HEK293 (cell line): ENCODE measurements at regions not wholly inside any gene's neighbourhood (a gene's known extent, or its start where the extent isn't known, plus 50 kb on each side); places are given as distances from the start of the nearest gene placed in this dataset.

Experiments used
- CTCF ChIA-PET: fragments of 350-600 bp; formaldehyde crosslinking; extraction: SDS; loops from one replicate; lab custom pipeline; 2021; ENCODE audit warnings: antibody characterized with exemption; lab: Yijun Ruan, JAX
- POLR2A ChIA-PET: fragments of 300-600 bp; formaldehyde crosslinking; extraction: SDS; loops from one replicate; lab custom pipeline; 2020; ENCODE audit warnings: antibody characterized with exemption, inconsistent platforms; lab: Yijun Ruan, JAX
- H3K27ac ChIP-seq: fragments of 200-500 bp; sonication (Bioruptor generic); 2 replicates; pipeline ENCODE4 v1.5.1; 2014; ENCODE audit warnings: low read depth, low read length, control low read depth, inconsistent platforms; ENCODE audit errors: extremely low read depth
- H3K36me3 ChIP-seq, 2 experiments: fragments of 200-500 bp in 1 of 2; sonication (Bioruptor generic) in 1 of 2; 1 replicate in 1 of 2; 2 replicates in 1 of 2; pipeline ENCODE4 v1.5.1; 2014 to 2017; ENCODE audit warnings: inconsistent platforms in 2 of 2, low read length in 2 of 2; ENCODE audit not compliant: control insufficient read depth in 2 of 2, insufficient read depth in 1 of 2
- H3K4me1 ChIP-seq: fragments of 200-500 bp; sonication (Bioruptor generic); 2 replicates; pipeline ENCODE4 v1.5.1; 2014; ENCODE audit warnings: mild to moderate bottlenecking, low read length, inconsistent platforms; ENCODE audit not compliant: control insufficient read depth, insufficient read depth
- H3K4me3 ChIP-seq: 2 replicates; pipeline ENCODE4 v1.5.1; 2011; ENCODE audit warnings: low read depth, mild to moderate bottlenecking, control low read depth, low read length, moderate library complexity
- H3K9me3 ChIP-seq: fragments of 200-500 bp; sonication (Bioruptor generic); 2 replicates; pipeline ENCODE4 v1.5.1; 2014; ENCODE audit warnings: low read depth, low read length, inconsistent platforms; ENCODE audit not compliant: control insufficient read depth, insufficient read depth
- GLI2 ChIP-seq: fragments of 450-650 bp; formaldehyde crosslinking; IDR thresholded peaks from 2 replicates; pipeline ENCODE4; 2017; ENCODE audit warnings: missing biosample characterization, missing genetic modification characterization, low read depth, borderline replicate concordance
- GLI4 ChIP-seq: fragments of 450-650 bp; formaldehyde crosslinking; IDR thresholded peaks from 2 replicates; pipeline ENCODE4 v1.5.1; 2016; ENCODE audit warnings: missing biosample characterization, missing genetic modification characterization
- HOXA7 ChIP-seq: sonication (generic); formaldehyde crosslinking; IDR thresholded peaks from 2 replicates; pipeline ENCODE4 v1.8.1; 2022; ENCODE audit warnings: missing genetic modification reagents, borderline replicate concordance
- KLF8 ChIP-seq: fragments of 450-650 bp; formaldehyde crosslinking; IDR thresholded peaks from 2 replicates; pipeline ENCODE4 v1.5.1; 2016; ENCODE audit warnings: missing biosample characterization, missing genetic modification characterization
- OSR2 ChIP-seq: fragments of 450-650 bp; formaldehyde crosslinking; IDR thresholded peaks from 2 replicates; pipeline ENCODE4 v1.5.1; 2016; ENCODE audit warnings: missing biosample characterization, missing genetic modification characterization
- SETDB1 ChIP-seq: IDR thresholded peaks from one replicate; pipeline ENCODE4 v1.6.1; 2017; ENCODE audit warnings: mild to moderate bottlenecking, low read length, moderate library complexity, mixed read lengths; ENCODE audit not compliant: insufficient read length
- SP3 ChIP-seq: fragments of 450-650 bp; formaldehyde crosslinking; IDR thresholded peaks from 2 replicates; pipeline ENCODE4 v1.5.1; 2016; ENCODE audit warnings: missing biosample characterization, missing genetic modification characterization
- TRIM28 ChIP-seq: IDR thresholded peaks from 2 replicates; pipeline ENCODE4 v1.6.1; 2011; ENCODE audit warnings: low read length, control low read depth, borderline replicate concordance
- ZBTB49 ChIP-seq: fragments of 450-650 bp; formaldehyde crosslinking; IDR thresholded peaks from 2 replicates; pipeline ENCODE4 v1.5.1; 2016; ENCODE audit warnings: missing biosample characterization, missing genetic modification characterization, low read depth
- ZNF114 ChIP-seq: fragments of 450-650 bp; formaldehyde crosslinking; IDR thresholded peaks from 2 replicates; pipeline ENCODE4 v1.5.0; 2017; ENCODE audit warnings: missing biosample characterization, missing genetic modification characterization
- ZNF140 ChIP-seq: fragments of 450-650 bp; formaldehyde crosslinking; IDR thresholded peaks from 2 replicates; pipeline ENCODE4 v1.5.1; 2016; ENCODE audit warnings: missing biosample characterization, missing genetic modification characterization
- ZNF175 ChIP-seq: fragments of 450-650 bp; formaldehyde crosslinking; IDR thresholded peaks from 2 replicates; pipeline ENCODE4 v1.5.1; 2016; ENCODE audit warnings: missing biosample characterization, missing genetic modification characterization
- ZNF18 ChIP-seq: fragments of 450-650 bp; formaldehyde crosslinking; IDR thresholded peaks from 2 replicates; pipeline ENCODE4 v1.5.1; 2016; ENCODE audit warnings: missing biosample characterization, missing genetic modification characterization
- ZNF2 ChIP-seq: fragments of 450-650 bp; formaldehyde crosslinking; IDR thresholded peaks from 2 replicates; pipeline ENCODE4 v1.5.1; 2016; ENCODE audit warnings: missing biosample characterization, missing genetic modification characterization
- ZNF292 ChIP-seq: fragments of 450-650 bp; formaldehyde crosslinking; IDR thresholded peaks from 2 replicates; pipeline ENCODE4 v1.5.1; 2016; ENCODE audit warnings: low read depth, missing biosample characterization, missing genetic modification characterization, borderline replicate concordance
- ZNF426 ChIP-seq: fragments of 450-650 bp; formaldehyde crosslinking; IDR thresholded peaks from 2 replicates; pipeline ENCODE4 v1.5.1; 2017; ENCODE audit warnings: missing biosample characterization, missing genetic modification characterization, mild to moderate bottlenecking, inconsistent platforms, moderate library complexity
- ZNF433 ChIP-seq: fragments of 450-650 bp; formaldehyde crosslinking; IDR thresholded peaks from 2 replicates; pipeline ENCODE4 v1.5.1; 2016; ENCODE audit warnings: missing biosample characterization, missing genetic modification characterization, low read depth
- ZNF837 ChIP-seq: fragments of 450-650 bp; formaldehyde crosslinking; IDR thresholded peaks from 2 replicates; pipeline ENCODE4 v1.5.1; 2016; ENCODE audit warnings: missing biosample characterization, missing genetic modification characterization

GRCh38 chr4:83819582-83819981 lies 283.7 kb downstream of the GPAT3 start:
- Histone ChIP-seq H3K4me3 (no peak overlapping the region), H3K4me1 (no peaks in the 10 kb centered on the region), H3K9me3 (no peaks in the 10 kb centered on the region), H3K36me3 (no peaks in the 10 kb centered on the region), H3K27ac (no peak overlapping the region)
- TF ChIP-seq TRIM28 (0 out of 2 replicates have a peak, but pooled peaks have one; percentile 17), KLF8 (tag by site-specific recombination) (no peak), SP3 (tag by site-specific recombination) (no peak), GLI4 (tag by site-specific recombination) (no peak), ZNF2 (tag by site-specific recombination) (no peak), SETDB1 (peak; percentile 93), ZNF837 (tag by site-specific recombination) (no peak)
- ChIA-PET POLR2A (no interaction called here), CTCF (no interaction called here)

GRCh38 chr4:83810428-83810827 lies 274.5 kb downstream of the GPAT3 start:
- Histone ChIP-seq H3K36me3 (no peaks in the 10 kb centered on the region), H3K4me3 (no peak overlapping the region), H3K27ac (no peak overlapping the region), H3K4me1 (no peaks in the 10 kb centered on the region), H3K9me3 (no peaks in the 10 kb centered on the region)
- TF ChIP-seq ZBTB49 (tag by site-specific recombination) = no peak
- TF ChIP-seq HOXA7 = no peak
- no peak for TF ChIP-seq ZNF426 (tag by site-specific recombination)
- no peak for TF ChIP-seq ZNF175 (tag by site-specific recombination)
- no peak for TF ChIP-seq ZNF114 (tag by site-specific recombination)
- no peak for TF ChIP-seq ZNF433 (tag by site-specific recombination)
- TF ChIP-seq ZNF140 = no peak
- no peak for TF ChIP-seq GLI2
- TF ChIP-seq ZNF292 = no peak
- no peak for TF ChIP-seq ZNF18
- CTCF ChIA-PET = no interaction called here
- POLR2A ChIA-PET = no interaction called here

- H3K4me1 ChIP-seq = no peaks in the 10 kb centered on the region
- no peak overlapping the region for H3K4me3 ChIP-seq
- H3K36me3 ChIP-seq = no peaks in the 10 kb centered on the region
- no peaks in the 10 kb centered on the region for H3K9me3 ChIP-seq
- TF ChIP-seq OSR2 (tag by site-specific recombination) (no peak), ZBTB49 (tag by site-specific recombination) (no peak)
- POLR2A ChIA-PET = no interaction called here
- CTCF ChIA-PET = no interaction called here
- H3K27ac ChIP-seq = no peak overlapping the region
Observed at GRCh38 chr4:83809581-83809980, 273.7 kb downstream of the GPAT3 start.
